GM12878 (cell line): ENCODE measurements at regions not wholly inside any gene's neighbourhood (a gene's known extent, or its start where the extent isn't known, plus 50 kb on each side); places are given as distances from the start of the nearest gene placed in this dataset.

ENCODE experiments used
- ATAC-seq: fragments of 200-7000 bp; cut with Tn5 transposase; 3 replicates; pipeline ENCODE4 v1.9.1; 2020; ENCODE audit warnings: mild to moderate bottlenecking, moderate library complexity
- BruUV-seq: library from RNA; stranded (reverse); fragments of 400-500 nt; replicated peaks from 2 replicates; lab custom pipeline; 2021; lab: Mats Ljungman, UMichigan
- CTCF ChIA-PET: fragments of 300-600 bp; sonication (Branson Sonifier 250); formaldehyde crosslinking; extraction: SDS; loops from one replicate; lab custom pipeline; 2021; ENCODE audit warnings: inconsistent platforms; lab: Yijun Ruan, JAX
- POLR2A ChIA-PET: fragments of 350-600 bp; formaldehyde crosslinking; extraction: SDS; loops from one replicate; lab custom pipeline; 2021; ENCODE audit warnings: inconsistent platforms; lab: Charles Lee
- RAD21 ChIA-PET: fragments of 300-600 bp; sonication (Branson Sonifier 250); formaldehyde crosslinking; loops from one replicate; lab custom pipeline; 2023; ENCODE audit warnings: antibody characterized with exemption; ENCODE audit not compliant: unreplicated experiment; lab: Charles Lee
- SMC1A ChIA-PET: fragments of 300-600 bp; sonication (Branson Sonifier 250); formaldehyde crosslinking; loops from one replicate; lab custom pipeline; 2023; ENCODE audit not compliant: unreplicated experiment, uncharacterized antibody; lab: Charles Lee
- DNase-seq: peaks from one replicate; pipeline ENCODE4 v3.0.0-alpha.2; 2011; ENCODE audit warnings: low read depth, low spot score
- FAIRE-seq: peaks from 3 replicates; lab custom pipeline; 2011; peaks lifted over from hg19 to GRCh38; lab: Jason Lieb, UNC
- H2AFZ ChIP-seq: 2 replicates; pipeline ENCODE4 v1.6.0; 2011; ENCODE audit warnings: low read depth, low read length, control low read depth; ENCODE audit not compliant: control insufficient read depth
- H3K27ac ChIP-seq: 2 replicates; pipeline ENCODE4 v1.5.1; 2011; ENCODE audit warnings: control low read depth; ENCODE audit not compliant: control insufficient read depth, insufficient read depth
- H3K27me3 ChIP-seq, 2 experiments: replicated peaks in 1 of 2; 2 replicates each; pipeline versions ENCODE4 v1.6.0 to v1.6.1; 2011; ENCODE audit warnings: low read length in 1 of 2; ENCODE audit not compliant: control insufficient read depth in 2 of 2, insufficient read depth in 2 of 2
- H3K36me3 ChIP-seq, 2 experiments: 2 replicates each; pipeline ENCODE4 v1.5.1; 2011; ENCODE audit warnings: low read length in 1 of 2; ENCODE audit not compliant: control insufficient read depth in 2 of 2, insufficient read depth in 2 of 2
- H3K4me1 ChIP-seq: 2 replicates; pipeline ENCODE4 v1.6.1; 2011; ENCODE audit warnings: mild to moderate bottlenecking, low read length, moderate library complexity, mixed read lengths; ENCODE audit not compliant: control insufficient read depth, insufficient read depth
- H3K4me2 ChIP-seq: 2 replicates; pipeline ENCODE4 v1.6.0; 2011; ENCODE audit warnings: control low read depth; ENCODE audit not compliant: control insufficient read depth, insufficient read depth
- H3K4me3 ChIP-seq: fragments of 200-600 bp; sonication (generic); 2 replicates; pipeline ENCODE4 v1.5.1; 2016
- H3K79me2 ChIP-seq: 2 replicates; pipeline ENCODE4 v1.6.0; 2011; ENCODE audit warnings: low read length; ENCODE audit not compliant: control insufficient read depth, insufficient read depth
- H3K9ac ChIP-seq: 2 replicates; pipeline ENCODE4 v1.8.0; 2011; ENCODE audit warnings: low read length, control low read depth, mixed read lengths; ENCODE audit not compliant: control insufficient read depth, insufficient read depth
- H3K9me3 ChIP-seq: replicated peaks from 3 replicates; pipeline ENCODE4 v1.5.1; 2011; ENCODE audit warnings: mild to moderate bottlenecking, low read length; ENCODE audit not compliant: control insufficient read depth, insufficient read depth
- H4K20me1 ChIP-seq: 2 replicates; pipeline ENCODE4 v1.6.0; 2011; ENCODE audit not compliant: control insufficient read depth, insufficient read depth
- ASH2L ChIP-seq: fragments of 300-600, 200-600 bp; sonication (generic); IDR thresholded peaks from 2 replicates; pipeline ENCODE4 v1.6.1; 2017; ENCODE audit warnings: low read depth, mild to moderate bottlenecking, borderline replicate concordance
- CHD2 ChIP-seq: IDR thresholded peaks from 2 replicates; pipeline ENCODE4 v1.6.1; 2011; ENCODE audit warnings: low read depth, low read length, improper control_type of control experiment, borderline replicate concordance
- CREB1 ChIP-seq: IDR thresholded peaks from 2 replicates; pipeline ENCODE4 v1.6.1; 2012; ENCODE audit warnings: low read depth, mild to moderate bottlenecking, inconsistent platforms
- DPF2 ChIP-seq: fragments of 450-650 bp; IDR thresholded peaks from 2 replicates; pipeline ENCODE4 v1.6.1; 2017; ENCODE audit warnings: mild to moderate bottlenecking
- E4F1 ChIP-seq: fragments of 450-650 bp; IDR thresholded peaks from 2 replicates; pipeline ENCODE4 v1.6.1; 2018; ENCODE audit warnings: borderline replicate concordance, mild to moderate bottlenecking; ENCODE audit not compliant: partially characterized antibody
- FOS ChIP-seq: IDR thresholded peaks from 3 replicates; pipeline ENCODE4 v1.6.1; 2011; ENCODE audit warnings: borderline replicate concordance; ENCODE audit not compliant: insufficient read length; ENCODE audit errors: extremely low read depth
- NKRF ChIP-seq: fragments of 450-650 bp; conservative IDR thresholded peaks from 2 replicates; pipeline ENCODE4 v1.6.1; 2017; ENCODE audit warnings: mild to moderate bottlenecking, moderate library complexity
- PAX8 ChIP-seq: fragments of 450-650 bp; IDR thresholded peaks from 2 replicates; pipeline ENCODE4 v1.6.1; 2017; ENCODE audit warnings: mild to moderate bottlenecking, moderate library complexity
- SKIL ChIP-seq: fragments of 450-650 bp; IDR thresholded peaks from 2 replicates; pipeline ENCODE4 v1.6.1; 2017; ENCODE audit warnings: mild to moderate bottlenecking, low read depth, inconsistent platforms; ENCODE audit not compliant: poor library complexity, severe bottlenecking
- TCF12 ChIP-seq: IDR thresholded peaks from 2 replicates; pipeline ENCODE4 v1.6.1; 2011; ENCODE audit warnings: low read depth, mild to moderate bottlenecking, low read length
- ZBTB40 ChIP-seq: fragments of 450-650 bp; IDR thresholded peaks from 2 replicates; pipeline ENCODE4 v1.6.1; 2016; ENCODE audit warnings: mild to moderate bottlenecking, moderate library complexity, borderline replicate concordance
- WGBS: methylation state at CpG from one replicate; pipeline ENCODE4 v1.1.6; 2016; ENCODE audit warnings: low lambda C conversion rate; ENCODE audit not compliant: insufficient replicate concordance, insufficient coverage; ENCODE audit errors: missing lambda C conversion rate; 5-methylcytosine and 5-hydroxymethylcytosine counted together
- in situ Hi-C: fragments of 300-500 bp; cut with MboI; formaldehyde crosslinking; loops from 9 replicates; pipeline ENCODE4 v1.14.3; 2018; ENCODE audit warnings: mixed read lengths
- intact Hi-C: fragments of 100-400 bp; cut with micrococcal nuclease; formaldehyde crosslinking; loops from one replicate; pipeline ENCODE4 v1.14.2; 2022; ENCODE audit not compliant: unreplicated experiment

- TF ChIP-seq E4F1 (no peak), FOS (no peak), CHD2 (no peak)
Measured at GRCh38 chr12:124073356-124074035, 100.5 kb downstream of the ZNF664 start (continued).

GRCh38 chr12:124075841-124076240, 102.8 kb downstream of the ZNF664 start:
- BruUV-seq = no TSS peak
- H3K9ac ChIP-seq = no peak overlapping the region

More at GRCh38 chr12:124075841-124076240, 102.8 kb downstream of the ZNF664 start:
- no peak overlapping the region for H3K4me3 ChIP-seq
- intact Hi-C loops (no loop called here), in situ Hi-C loops (no loop called here)
- H3K4me1 ChIP-seq = no peaks in the 10 kb centered on the region
- ChIA-PET CTCF (no interaction called here), POLR2A (no interaction called here), RAD21 (no interaction called here), SMC1A (no interaction called here)
- H3K36me3 ChIP-seq = no peaks in the 10 kb centered on the region
- TF ChIP-seq TCF12 (no peak), ZBTB40 (no peak), NKRF (no peak), ASH2L (no peak), DPF2 (no peak), SKIL (no peak), PAX8 (no peak), CREB1 (no peak)
- 42% methylated on average over 4 of the region's 4 CpGs for WGBS
- no peak for DNase-seq
- no peak for ATAC-seq
- H2AFZ ChIP-seq = no peak overlapping the region
- no peaks in the 10 kb centered on the region for H4K20me1 ChIP-seq
- no peak for FAIRE-seq
- no peaks in the 10 kb centered on the region for H3K9me3 ChIP-seq
- H3K79me2 ChIP-seq = no peaks in the 10 kb centered on the region
- H3K4me2 ChIP-seq = no peak overlapping the region
- H3K27me3 ChIP-seq = no peaks in the 10 kb centered on the region
- H3K27ac ChIP-seq = no peak overlapping the region
